T-helper 1 cell treated with Interleukin-12 subunit alpha and Interleukin-12 subunit beta and Interleukin-4 antibody, amounts not matched to agents 30 μg/mL and 1 μg/mL, for 36 hours (primary cell): ENCODE measurements at regions not wholly inside any gene's neighbourhood (a gene's known extent, or its start where the extent isn't known, plus 50 kb on each side); places are given as distances from the start of the nearest gene placed in this dataset.
"Not testable (repeated sequence)": the region's sequence is repeated elsewhere in the genome, so short reads cannot be mapped to it uniquely, and the experiment has no call there.

ENCODE experiments used
- H3K27ac Mint-ChIP-seq: one replicate; pipeline ENCODE4 v1.8.0; 2021; ENCODE audit warnings: mild to moderate bottlenecking, mixed read lengths
- H3K27me3 Mint-ChIP-seq: one replicate; pipeline ENCODE4 v1.8.0; 2021; ENCODE audit warnings: low read depth, mixed read lengths
- H3K36me3 Mint-ChIP-seq: one replicate; pipeline ENCODE4 v1.8.0; 2021; ENCODE audit warnings: low read depth, mixed read lengths
- H3K4me1 Mint-ChIP-seq: one replicate; pipeline ENCODE4 v1.8.0; 2021; ENCODE audit warnings: low read depth, mixed read lengths
- H3K4me3 Mint-ChIP-seq: one replicate; pipeline ENCODE4 v1.8.0; 2021; ENCODE audit warnings: mild to moderate bottlenecking, moderate library complexity, mixed read lengths
- H3K9me3 Mint-ChIP-seq: one replicate; pipeline ENCODE4 v1.8.0; 2021; ENCODE audit warnings: mixed read lengths

- not testable (repeated sequence) for H3K4me3 Mint-ChIP-seq, H3K27me3 Mint-ChIP-seq, H3K27ac Mint-ChIP-seq, H3K36me3 Mint-ChIP-seq, H3K4me1 Mint-ChIP-seq
- peaks cover 53% of the 10 kb centered on the region for H3K9me3 Mint-ChIP-seq
Measured at GRCh38 chr7:68866721-68867120, 731.6 kb upstream of the AUTS2 start.

GRCh38 chr7:68868978-68869377 is 729.3 kb upstream of the AUTS2 start:
- H3K36me3 Mint-ChIP-seq, result no peaks in the 10 kb centered on the region
- H3K4me1 Mint-ChIP-seq, result no peaks in the 10 kb centered on the region
- H3K27ac Mint-ChIP-seq, result no peak overlapping the region
- no peak overlapping the region for H3K4me3 Mint-ChIP-seq
- no peaks in the 10 kb centered on the region for H3K27me3 Mint-ChIP-seq
- H3K9me3 Mint-ChIP-seq, result peaks cover 62% of the 10 kb centered on the region

- Mint-ChIP-seq H3K27ac (no peak overlapping the region), H3K4me1 (no peaks in the 10 kb centered on the region), H3K4me3 (no peak overlapping the region), H3K36me3 (no peaks in the 10 kb centered on the region), H3K27me3 (no peaks in the 10 kb centered on the region), H3K9me3 (peaks cover 59% of the 10 kb centered on the region)
Measured at GRCh38 chr7:68873616-68874015, 724.7 kb upstream of the AUTS2 start.

- Mint-ChIP-seq H3K27me3 (no peaks in the 10 kb centered on the region), H3K27ac (no peak overlapping the region), H3K4me1 (no peaks in the 10 kb centered on the region), H3K36me3 (no peaks in the 10 kb centered on the region), H3K4me3 (no peak overlapping the region), H3K9me3 (peaks cover 47% of the 10 kb centered on the region)
Measured at GRCh38 chr7:68875857-68876256, 722.4 kb upstream of the AUTS2 start.

GRCh38 chr7:68887116-68887515 is 711.2 kb upstream of the AUTS2 start:
- H3K4me1 Mint-ChIP-seq, H3K27ac Mint-ChIP-seq, H3K36me3 Mint-ChIP-seq, H3K27me3 Mint-ChIP-seq, H3K4me3 Mint-ChIP-seq: not testable (repeated sequence)
- peaks cover 15% of the 10 kb centered on the region for H3K9me3 Mint-ChIP-seq

- no peaks in the 10 kb centered on the region for H3K4me1 Mint-ChIP-seq
- H3K4me3 Mint-ChIP-seq, result no peak overlapping the region
- no peak overlapping the region for H3K27ac Mint-ChIP-seq
- H3K9me3 Mint-ChIP-seq, result peaks cover 22% of the 10 kb centered on the region
- H3K36me3 Mint-ChIP-seq, result no peaks in the 10 kb centered on the region
- no peaks in the 10 kb centered on the region for H3K27me3 Mint-ChIP-seq
Measured at GRCh38 chr7:68888971-68889385, 709.3 kb upstream of the AUTS2 start.

GRCh38 chr7:68892236-68892635 is 706.0 kb upstream of the AUTS2 start:
- Mint-ChIP-seq H3K9me3 (peaks cover 38% of the 10 kb centered on the region), H3K4me3 (no peak overlapping the region), H3K27ac (no peak overlapping the region), H3K4me1 (no peaks in the 10 kb centered on the region), H3K36me3 (no peaks in the 10 kb centered on the region), H3K27me3 (no peaks in the 10 kb centered on the region)

GRCh38 chr7:68893411-68893810 is 704.9 kb upstream of the AUTS2 start:
- Mint-ChIP-seq H3K36me3 (no peaks in the 10 kb centered on the region), H3K9me3 (peaks cover 40% of the 10 kb centered on the region), H3K27ac (no peak overlapping the region), H3K4me1 (no peaks in the 10 kb centered on the region), H3K27me3 (no peaks in the 10 kb centered on the region), H3K4me3 (no peak overlapping the region)

GRCh38 chr7:68899156-68899555 is 699.1 kb upstream of the AUTS2 start:
- peaks cover 42% of the 10 kb centered on the region for H3K9me3 Mint-ChIP-seq
- not testable (repeated sequence) for H3K27me3 Mint-ChIP-seq, H3K4me3 Mint-ChIP-seq, H3K4me1 Mint-ChIP-seq, H3K27ac Mint-ChIP-seq, H3K36me3 Mint-ChIP-seq

- H3K4me3 Mint-ChIP-seq, result no peak overlapping the region
- no peaks in the 10 kb centered on the region for H3K4me1 Mint-ChIP-seq
- no peaks in the 10 kb centered on the region for H3K27me3 Mint-ChIP-seq
- H3K36me3 Mint-ChIP-seq, result no peaks in the 10 kb centered on the region
- H3K9me3 Mint-ChIP-seq, result peaks cover 43% of the 10 kb centered on the region
- H3K27ac Mint-ChIP-seq, result no peak overlapping the region
Measured at GRCh38 chr7:68900096-68900495, 698.2 kb upstream of the AUTS2 start.

- no peaks in the 10 kb centered on the region for H3K27me3 Mint-ChIP-seq
- H3K4me1 Mint-ChIP-seq, result no peaks in the 10 kb centered on the region
- no peaks in the 10 kb centered on the region for H3K36me3 Mint-ChIP-seq
- H3K27ac Mint-ChIP-seq, result no peak overlapping the region
- H3K9me3 Mint-ChIP-seq, result peaks cover 45% of the 10 kb centered on the region
- H3K4me3 Mint-ChIP-seq, result no peak overlapping the region
Measured at GRCh38 chr7:68904630-68905029, 693.6 kb upstream of the AUTS2 start.

GRCh38 chr7:68911754-68912153 is 686.5 kb upstream of the AUTS2 start:
- Mint-ChIP-seq H3K4me3 (no peak overlapping the region), H3K9me3 (peaks cover 44% of the 10 kb centered on the region), H3K4me1 (no peaks in the 10 kb centered on the region), H3K27ac (no peak overlapping the region), H3K27me3 (no peaks in the 10 kb centered on the region), H3K36me3 (no peaks in the 10 kb centered on the region)

- H3K4me3 Mint-ChIP-seq, result no peak overlapping the region
- H3K27me3 Mint-ChIP-seq, result no peaks in the 10 kb centered on the region
- no peak overlapping the region for H3K27ac Mint-ChIP-seq
- H3K9me3 Mint-ChIP-seq, result peaks cover 51% of the 10 kb centered on the region
- H3K4me1 Mint-ChIP-seq, result no peaks in the 10 kb centered on the region
- H3K36me3 Mint-ChIP-seq, result no peaks in the 10 kb centered on the region
Measured at GRCh38 chr7:68914006-68914405, 684.3 kb upstream of the AUTS2 start.

- Mint-ChIP-seq H3K4me3 (no peak overlapping the region), H3K27me3 (no peaks in the 10 kb centered on the region), H3K9me3 (peaks cover 60% of the 10 kb centered on the region), H3K4me1 (no peaks in the 10 kb centered on the region), H3K36me3 (no peaks in the 10 kb centered on the region), H3K27ac (no peak overlapping the region)
Measured at GRCh38 chr7:68917041-68917651, 681.1 kb upstream of the AUTS2 start.

- no peaks in the 10 kb centered on the region for H3K36me3 Mint-ChIP-seq
- no peaks in the 10 kb centered on the region for H3K4me1 Mint-ChIP-seq
- no peaks in the 10 kb centered on the region for H3K27me3 Mint-ChIP-seq
- no peak overlapping the region for H3K27ac Mint-ChIP-seq
- H3K9me3 Mint-ChIP-seq, result peaks cover 60% of the 10 kb centered on the region
- no peak overlapping the region for H3K4me3 Mint-ChIP-seq
Measured at GRCh38 chr7:68918621-68919020, 679.7 kb upstream of the AUTS2 start.

GRCh38 chr7:68922850-68923249 is 675.4 kb upstream of the AUTS2 start:
- Mint-ChIP-seq H3K9me3 (peaks cover 54% of the 10 kb centered on the region), H3K27me3 (no peaks in the 10 kb centered on the region), H3K4me3 (no peak overlapping the region), H3K4me1 (no peaks in the 10 kb centered on the region), H3K27ac (no peak overlapping the region), H3K36me3 (no peaks in the 10 kb centered on the region)
